ENCODE measurements at regions not wholly inside any gene's neighbourhood (a gene's known extent, or its start where the extent isn't known, plus 50 kb on each side); places are given as distances from the start of the nearest gene placed in this dataset.

DNA sequence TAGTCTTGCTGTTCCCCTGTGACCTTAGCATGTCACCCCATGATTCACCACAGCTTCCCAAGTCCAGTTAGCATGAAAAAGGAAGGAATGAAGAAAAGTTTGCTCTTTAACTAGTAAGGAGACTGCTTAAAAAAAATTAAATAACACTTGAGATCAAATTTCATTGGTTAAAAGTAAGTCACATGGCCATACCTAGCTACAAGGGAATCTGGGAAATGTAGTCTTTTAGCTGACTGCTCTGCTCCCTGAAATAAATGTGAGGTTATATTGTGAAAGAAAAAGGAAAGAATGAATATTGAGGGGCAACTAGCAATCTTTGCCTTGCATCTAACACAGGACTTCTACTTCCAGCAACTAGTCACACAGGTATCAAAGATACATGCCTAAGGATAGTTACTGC, 84.7 kb upstream of the LRRN1 start:
- no peak overlapping the region for H3K9ac ChIP-seq (ENCODE audit: low read depth, low read length)
- TF ChIP-seq EZH2 (IDR thresholded peaks at IDR 0.05; ENCODE audit: borderline replicate concordance, low read depth, low read length, severe bottlenecking): no peak
- TF ChIP-seq, protein P1, sequence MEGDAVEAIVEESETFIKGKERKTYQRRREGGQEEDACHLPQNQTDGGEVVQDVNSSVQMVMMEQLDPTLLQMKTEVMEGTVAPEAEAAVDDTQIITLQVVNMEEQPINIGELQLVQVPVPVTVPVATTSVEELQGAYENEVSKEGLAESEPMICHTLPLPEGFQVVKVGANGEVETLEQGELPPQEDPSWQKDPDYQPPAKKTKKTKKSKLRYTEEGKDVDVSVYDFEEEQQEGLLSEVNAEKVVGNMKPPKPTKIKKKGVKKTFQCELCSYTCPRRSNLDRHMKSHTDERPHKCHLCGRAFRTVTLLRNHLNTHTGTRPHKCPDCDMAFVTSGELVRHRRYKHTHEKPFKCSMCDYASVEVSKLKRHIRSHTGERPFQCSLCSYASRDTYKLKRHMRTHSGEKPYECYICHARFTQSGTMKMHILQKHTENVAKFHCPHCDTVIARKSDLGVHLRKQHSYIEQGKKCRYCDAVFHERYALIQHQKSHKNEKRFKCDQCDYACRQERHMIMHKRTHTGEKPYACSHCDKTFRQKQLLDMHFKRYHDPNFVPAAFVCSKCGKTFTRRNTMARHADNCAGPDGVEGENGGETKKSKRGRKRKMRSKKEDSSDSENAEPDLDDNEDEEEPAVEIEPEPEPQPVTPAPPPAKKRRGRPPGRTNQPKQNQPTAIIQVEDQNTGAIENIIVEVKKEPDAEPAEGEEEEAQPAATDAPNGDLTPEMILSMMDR (IDR thresholded peaks at IDR 0.05; ENCODE audit: borderline replicate concordance, extremely low read depth, low read length, poor library complexity, severe bottlenecking): no peak

DNA sequence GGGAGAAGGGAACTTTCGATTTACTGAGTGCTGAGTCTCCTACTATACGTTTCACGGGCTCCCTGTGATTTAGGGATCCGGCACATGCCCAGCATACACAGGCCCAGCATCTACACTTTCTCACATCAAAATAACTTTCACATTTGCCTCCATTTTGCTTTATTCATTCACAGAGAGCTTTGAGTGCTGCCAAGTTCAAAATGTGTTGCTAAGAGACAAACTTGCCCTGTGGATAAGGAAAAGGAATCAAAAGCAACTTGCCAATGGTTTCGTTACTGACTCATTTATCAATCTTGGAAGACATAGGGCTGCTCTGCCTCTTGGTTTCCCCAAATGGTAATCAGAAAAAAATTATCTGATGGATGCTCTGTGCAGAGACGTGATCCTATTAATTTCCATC, 86.3 kb upstream of the LRRN1 start:
- no peaks in the 10 kb centered on the region for H3K9me3 ChIP-seq (ENCODE audit: insufficient read depth, low read length, severe bottlenecking)
- H3K9ac ChIP-seq (ENCODE audit: low read depth, low read length): no peak overlapping the region
- no peak for DNase-seq
- H3K4me3 ChIP-seq (ENCODE audit: low read depth in 1 of 2, low read length in 2 of 2): no peak overlapping the region
- no peaks in the 10 kb centered on the region for H3K4me1 ChIP-seq (ENCODE audit: insufficient read depth, low read length)
- H3K27ac ChIP-seq (ENCODE audit: low read length): no peak overlapping the region
- H3K27me3 ChIP-seq (ENCODE audit: insufficient read depth, low read length, poor library complexity): no peaks in the 10 kb centered on the region
- no peak for ATAC-seq (ENCODE audit: insufficient read depth, low read depth)
- no peak overlapping the region for H3K4me2 ChIP-seq (ENCODE audit: insufficient read depth, low read length)
- no peaks in the 10 kb centered on the region for H3K79me2 ChIP-seq (ENCODE audit: insufficient read depth, low read length)
- H4K20me1 ChIP-seq (ENCODE audit: insufficient read depth, low read length): no peaks in the 10 kb centered on the region
- no peak overlapping the region for H2AFZ ChIP-seq (ENCODE audit: low read depth, low read length)
- no peaks in the 10 kb centered on the region for H3K36me3 ChIP-seq (ENCODE audit: insufficient read depth, low read length)
- TF ChIP-seq, protein P1 (IDR thresholded peaks at IDR 0.05; ENCODE audit: borderline replicate concordance, extremely low read depth, low read length, poor library complexity, severe bottlenecking): no peak
- TF ChIP-seq EZH2 (IDR thresholded peaks at IDR 0.05; ENCODE audit: borderline replicate concordance, low read depth, low read length, severe bottlenecking): no peak

More for the DNA sequence above, 84.7 kb upstream of the LRRN1 start:
- DNase-seq (no peak), ATAC-seq (ENCODE audit: insufficient read depth, low read depth) (no peak)
- H3K79me2 ChIP-seq (ENCODE audit: insufficient read depth, low read length): no peaks in the 10 kb centered on the region
- no peak overlapping the region for H3K4me3 ChIP-seq (ENCODE audit: low read depth in 1 of 2, low read length in 2 of 2)
- no peaks in the 10 kb centered on the region for H3K36me3 ChIP-seq (ENCODE audit: insufficient read depth, low read length)
- no peaks in the 10 kb centered on the region for H3K9me3 ChIP-seq (ENCODE audit: insufficient read depth, low read length, severe bottlenecking)
- H4K20me1 ChIP-seq (ENCODE audit: insufficient read depth, low read length): no peaks in the 10 kb centered on the region
- no peak overlapping the region for H3K27ac ChIP-seq (ENCODE audit: low read length)
- H3K4me1 ChIP-seq (ENCODE audit: insufficient read depth, low read length): no peaks in the 10 kb centered on the region
- H3K27me3 ChIP-seq (ENCODE audit: insufficient read depth, low read length, poor library complexity): no peaks in the 10 kb centered on the region
- no peak overlapping the region for H2AFZ ChIP-seq (ENCODE audit: low read depth, low read length)
- H3K4me2 ChIP-seq (ENCODE audit: insufficient read depth, low read length): no peak overlapping the region

DNA sequence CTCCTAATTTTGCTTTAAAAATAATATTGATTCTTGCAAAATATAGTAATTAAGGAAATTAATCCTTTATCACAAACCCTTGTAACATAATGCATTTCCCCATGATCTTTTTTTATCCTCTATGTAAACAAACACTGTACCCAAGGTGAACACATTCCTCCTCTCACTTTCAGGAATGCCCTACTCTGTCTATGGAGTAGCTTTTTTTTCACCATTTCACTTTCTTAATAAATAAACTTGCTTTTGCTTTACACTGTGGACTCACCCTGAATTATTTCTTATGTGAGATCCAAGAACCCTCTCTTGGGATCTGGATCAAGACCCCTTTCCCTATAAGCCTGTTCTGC, 90.5 kb upstream of the LRRN1 start:
- ATAC-seq (ENCODE audit: insufficient read depth, low read depth) (no peak), DNase-seq (no peak)
- Histone ChIP-seq H3K36me3 (ENCODE audit: insufficient read depth, low read length) (no peaks in the 10 kb centered on the region), H3K4me1 (ENCODE audit: insufficient read depth, low read length) (no peaks in the 10 kb centered on the region), H3K4me2 (ENCODE audit: insufficient read depth, low read length) (no peak overlapping the region), H3K9ac (ENCODE audit: low read depth, low read length) (no peak overlapping the region), H2AFZ (ENCODE audit: low read depth, low read length) (no peak overlapping the region), H3K27ac (ENCODE audit: low read length) (no peak overlapping the region), H3K27me3 (ENCODE audit: insufficient read depth, low read length, poor library complexity) (no peaks in the 10 kb centered on the region), H4K20me1 (ENCODE audit: insufficient read depth, low read length) (no peaks in the 10 kb centered on the region), H3K79me2 (ENCODE audit: insufficient read depth, low read length) (no peaks in the 10 kb centered on the region), H3K9me3 (ENCODE audit: insufficient read depth, low read length, severe bottlenecking) (no peaks in the 10 kb centered on the region), H3K4me3 (ENCODE audit: low read depth in 1 of 2, low read length in 2 of 2) (no peak overlapping the region)
- TF ChIP-seq EZH2 (IDR thresholded peaks at IDR 0.05; ENCODE audit: borderline replicate concordance, low read depth, low read length, severe bottlenecking): no peak
- TF ChIP-seq, protein P1 (IDR thresholded peaks at IDR 0.05; ENCODE audit: borderline replicate concordance, extremely low read depth, low read length, poor library complexity, severe bottlenecking): no peak
